ENCODE measurements at regions not wholly inside any gene's neighbourhood (a gene's known extent, or its start where the extent isn't known, plus 50 kb on each side); places are given as distances from the start of the nearest gene placed in this dataset.
"Not testable (repeated sequence)": the region's sequence is repeated elsewhere in the genome, so short reads cannot be mapped to it uniquely, and the experiment has no call there.

DNA sequence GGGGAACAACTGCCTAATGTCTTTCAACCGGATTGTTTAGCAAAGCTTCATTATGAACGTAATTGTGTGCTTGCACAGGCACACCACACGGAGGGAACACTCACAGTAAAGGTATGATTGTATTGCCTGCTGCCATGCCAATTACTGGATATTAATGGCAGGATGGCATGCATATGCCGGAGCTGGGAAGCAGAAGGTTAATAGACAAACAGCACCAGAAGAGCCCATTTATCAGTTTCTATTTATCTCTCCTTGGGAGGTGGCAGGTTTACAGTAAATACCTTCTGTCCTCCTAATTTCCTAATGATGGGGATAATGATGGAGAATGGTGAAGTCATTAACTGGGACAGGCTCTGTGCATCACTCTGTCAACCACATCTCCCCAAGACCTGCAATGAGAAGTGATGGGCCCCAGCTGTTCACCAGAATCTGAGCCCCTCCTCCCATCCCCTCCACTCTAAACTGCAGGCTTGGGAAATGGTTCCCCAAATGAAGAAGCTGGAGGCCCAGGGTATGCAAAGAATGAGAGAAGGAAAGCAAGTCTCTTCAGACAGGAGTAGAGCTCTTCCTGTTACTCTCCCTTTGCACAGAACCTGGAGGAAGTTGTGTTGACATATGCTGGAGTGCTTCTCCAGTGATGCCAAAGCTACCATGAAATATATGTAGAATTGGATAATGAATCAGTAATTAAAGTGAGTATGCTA is 160.8 kb downstream of the NAA11 start:
- Histone ChIP-seq H3K36me3 (ENCODE audit: insufficient read depth, low read length) (no peaks in the 10 kb centered on the region), H3K4me3 (ENCODE audit: low read length) (no peak overlapping the region), H3K9me3 (ENCODE audit: low read length) (no peaks in the 10 kb centered on the region), H3K27me3 (ENCODE audit: insufficient read depth, low read length, poor library complexity, severe bottlenecking) (no peaks in the 10 kb centered on the region), H3K4me1 (ENCODE audit: insufficient read depth, low read length) (no peaks in the 10 kb centered on the region), H3K27ac (ENCODE audit: low read depth, low read length) (no peak overlapping the region)
- no peaks in the 10 kb centered on the region for H3K27me3 Mint-ChIP-seq
- H3K27ac Mint-ChIP-seq: no peak overlapping the region
- no peaks in the 10 kb centered on the region for H3K36me3 Mint-ChIP-seq
- H3K9me3 Mint-ChIP-seq: peaks cover 0 to 12% (median 8%) of the 10 kb centered on the region in 5 donors
- DNase-seq: no peak
- ChIA-PET POLR2A (no interaction called here), CTCF (no interaction called here)
- no peaks in the 10 kb centered on the region for H3K4me1 Mint-ChIP-seq
- no peak overlapping the region for H3K4me3 Mint-ChIP-seq

DNA sequence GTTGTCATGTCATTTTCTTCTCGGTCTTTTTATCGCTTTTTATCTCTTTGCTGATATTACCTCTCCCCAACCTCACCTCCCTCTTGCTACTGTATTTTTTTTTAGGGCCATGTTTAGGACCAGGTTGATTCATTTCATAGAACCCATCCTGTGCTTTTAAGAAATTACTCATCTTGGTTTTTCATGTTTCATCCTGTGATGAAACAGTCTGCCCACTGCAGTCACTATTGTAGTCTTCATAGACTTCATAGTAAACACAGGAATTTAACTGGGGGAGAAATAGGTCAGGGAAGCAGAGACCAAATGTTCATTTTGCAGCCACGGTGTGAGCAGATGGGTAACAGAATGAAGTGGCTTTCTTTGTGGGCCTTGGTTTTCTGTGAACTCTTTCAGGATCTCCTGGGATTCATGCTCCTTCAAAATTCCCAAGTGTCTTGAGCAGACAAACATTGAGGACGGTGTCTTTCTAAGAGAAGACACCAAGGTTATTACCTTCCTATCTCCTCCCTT is 161.8 kb downstream of the NAA11 start:
- Mint-ChIP-seq H3K4me3 (no peak overlapping the region), H3K9me3 (peaks cover 0 to 12% (median 8%) of the 10 kb centered on the region in 5 donors), H3K27ac (no peak overlapping the region), H3K36me3 (no peaks in the 10 kb centered on the region), H3K4me1 (no peaks in the 10 kb centered on the region), H3K27me3 (no peaks in the 10 kb centered on the region)
- no peak overlapping the region for H3K4me3 ChIP-seq (ENCODE audit: low read length)
- DNase-seq: no peak
- H3K36me3 ChIP-seq (ENCODE audit: insufficient read depth, low read length): no peaks in the 10 kb centered on the region
- POLR2A ChIA-PET: no interaction called here
- no peaks in the 10 kb centered on the region for H3K9me3 ChIP-seq (ENCODE audit: low read length)
- H3K27me3 ChIP-seq (ENCODE audit: insufficient read depth, low read length, poor library complexity, severe bottlenecking): no peaks in the 10 kb centered on the region
- no peaks in the 10 kb centered on the region for H3K4me1 ChIP-seq (ENCODE audit: insufficient read depth, low read length)
- H3K27ac ChIP-seq (ENCODE audit: low read depth, low read length): no peak overlapping the region
- CTCF ChIA-PET: no interaction called here

DNA sequence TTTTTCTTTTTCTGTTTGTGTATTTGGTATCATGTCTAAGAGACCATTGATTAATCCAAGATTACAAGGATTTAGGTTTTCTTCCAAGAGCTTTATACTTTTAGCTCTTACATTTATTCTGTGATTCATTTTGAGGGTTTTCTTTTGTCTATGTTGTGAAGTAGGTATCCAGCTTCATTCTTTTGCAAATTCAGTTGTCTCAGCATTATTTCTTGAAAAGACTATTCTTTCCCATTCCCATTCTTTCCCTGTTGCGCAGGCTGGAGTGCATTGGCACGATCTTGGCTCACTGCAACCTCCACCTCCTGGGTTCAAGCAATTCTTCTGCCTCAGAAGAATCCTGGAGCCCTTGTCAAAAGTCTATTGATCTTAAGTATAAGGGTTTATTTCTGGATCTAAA is 164.9 kb downstream of the NAA11 start:
- no peaks in the 10 kb centered on the region for H3K4me1 ChIP-seq (ENCODE audit: insufficient read depth, low read length)
- H3K27ac ChIP-seq (ENCODE audit: low read depth, low read length): no peak overlapping the region
- H3K27me3 Mint-ChIP-seq: no peaks in the 10 kb centered on the region
- H3K36me3 ChIP-seq (ENCODE audit: insufficient read depth, low read length): no peaks in the 10 kb centered on the region
- peaks cover 2 to 8% (median 4%) of the 10 kb centered on the region in 5 donors for H3K9me3 Mint-ChIP-seq
- H3K4me3 Mint-ChIP-seq: no peak overlapping the region
- ChIA-PET CTCF (no interaction called here), POLR2A (no interaction called here)
- H3K4me3 ChIP-seq (ENCODE audit: low read length): no peak overlapping the region
- H3K27me3 ChIP-seq (ENCODE audit: insufficient read depth, low read length, poor library complexity, severe bottlenecking): no peaks in the 10 kb centered on the region
- no peak overlapping the region for H3K27ac Mint-ChIP-seq
- no peak for DNase-seq
- H3K36me3 Mint-ChIP-seq: no peaks in the 10 kb centered on the region
- H3K4me1 Mint-ChIP-seq: no peaks in the 10 kb centered on the region
- no peaks in the 10 kb centered on the region for H3K9me3 ChIP-seq (ENCODE audit: low read length)

DNA sequence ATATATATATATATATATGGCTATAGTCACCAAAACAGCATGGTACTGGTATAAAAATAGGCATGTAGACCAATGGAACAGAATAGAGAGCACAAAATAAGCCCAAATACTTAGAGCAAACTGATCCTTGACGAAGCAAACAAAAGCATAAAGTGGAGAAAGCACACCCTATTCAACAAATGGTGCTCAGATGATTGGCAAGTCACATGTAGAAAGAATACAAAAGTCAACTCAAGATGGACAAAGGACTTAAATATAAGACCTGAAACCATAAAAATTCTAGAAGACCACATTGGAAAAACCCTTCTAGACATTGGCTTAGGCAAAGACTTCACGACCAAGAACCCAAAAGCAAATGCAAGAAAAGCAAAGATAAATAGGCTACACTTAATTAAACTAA is 167.2 kb downstream of the NAA11 start:
- H3K36me3 ChIP-seq (ENCODE audit: insufficient read depth, low read length); POLR2A ChIA-PET; H3K4me3 ChIP-seq (ENCODE audit: low read length); H3K27me3 ChIP-seq (ENCODE audit: insufficient read depth, low read length, poor library complexity, severe bottlenecking); DNase-seq; H3K4me1 ChIP-seq (ENCODE audit: insufficient read depth, low read length); H3K4me1 Mint-ChIP-seq; H3K27ac Mint-ChIP-seq; H3K27ac ChIP-seq (ENCODE audit: low read depth, low read length); CTCF ChIA-PET; H3K27me3 Mint-ChIP-seq; H3K36me3 Mint-ChIP-seq; H3K9me3 ChIP-seq (ENCODE audit: low read length); H3K4me3 Mint-ChIP-seq: not testable (repeated sequence)
- H3K9me3 Mint-ChIP-seq: peaks cover 2 to 11% (median 4%) of the 10 kb centered on the region in 5 donors

DNA sequence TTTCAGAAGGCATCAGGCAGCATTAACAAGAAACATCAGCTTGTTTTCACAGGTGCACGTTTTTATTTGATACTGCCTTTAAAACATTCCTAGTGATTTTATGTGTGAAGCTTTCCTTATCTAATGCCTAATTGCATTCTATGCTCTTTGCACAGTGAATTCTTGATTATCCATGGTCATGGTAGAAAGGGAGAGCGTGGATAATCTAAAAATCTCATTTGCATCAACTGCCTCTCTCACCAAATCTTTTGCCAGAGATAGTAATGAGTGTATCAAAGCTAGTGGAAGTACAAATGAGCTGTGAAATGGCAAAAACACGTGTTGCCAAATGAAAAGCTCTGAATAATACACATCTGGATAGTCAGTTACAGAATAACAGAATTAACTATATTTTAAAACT is 170.5 kb downstream of the NAA11 start:
- Mint-ChIP-seq H3K4me3 (no peak overlapping the region), H3K27me3 (no peaks in the 10 kb centered on the region), H3K9me3 (peaks cover 0 to 12% (median 4%) of the 10 kb centered on the region in 5 donors), H3K4me1 (no peaks in the 10 kb centered on the region), H3K36me3 (no peaks in the 10 kb centered on the region), H3K27ac (no peak overlapping the region)
- POLR2A ChIA-PET: no interaction called here
- CTCF ChIA-PET: no interaction called here
- no peaks in the 10 kb centered on the region for H3K27me3 ChIP-seq (ENCODE audit: insufficient read depth, low read length, poor library complexity, severe bottlenecking)
- no peak for DNase-seq
- H3K36me3 ChIP-seq (ENCODE audit: insufficient read depth, low read length): no peaks in the 10 kb centered on the region
- no peaks in the 10 kb centered on the region for H3K9me3 ChIP-seq (ENCODE audit: low read length)
- H3K27ac ChIP-seq (ENCODE audit: low read depth, low read length): no peak overlapping the region
- no peak overlapping the region for H3K4me3 ChIP-seq (ENCODE audit: low read length)
- no peaks in the 10 kb centered on the region for H3K4me1 ChIP-seq (ENCODE audit: insufficient read depth, low read length)

DNA sequence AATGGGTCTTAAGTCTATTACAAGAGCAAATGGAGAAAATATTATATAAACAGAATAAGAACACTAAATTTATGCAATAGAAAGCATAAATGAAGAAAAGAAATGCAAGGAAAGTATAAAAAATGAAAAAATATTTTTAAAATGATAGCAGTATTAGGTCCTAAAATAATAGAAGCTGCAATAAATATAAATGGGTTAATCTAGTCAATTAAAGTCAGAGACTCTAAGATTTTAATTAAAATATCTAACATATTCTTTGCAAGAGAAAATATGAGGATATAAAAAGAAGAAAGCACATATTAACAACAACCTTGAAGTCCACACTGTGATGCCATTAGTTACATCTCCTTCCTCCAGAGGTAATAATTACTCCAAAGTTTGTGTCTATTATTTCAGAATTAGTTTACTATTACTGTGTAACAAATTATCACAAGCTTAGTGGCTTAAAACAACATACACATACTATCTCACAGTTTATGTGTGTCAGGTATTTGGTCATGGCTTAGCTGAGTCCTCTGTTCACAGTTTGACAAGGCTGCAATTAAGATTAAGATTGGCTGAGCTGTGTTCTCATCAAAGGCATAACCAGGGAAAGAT is 174.9 kb downstream of the NAA11 start:
- H3K27me3 Mint-ChIP-seq: peaks cover 0 to 3% of the 10 kb centered on the region in 2 donors
- H3K4me3 ChIP-seq (ENCODE audit: low read length): no peak overlapping the region
- no peak overlapping the region for H3K27ac Mint-ChIP-seq
- no peak overlapping the region for H3K4me3 Mint-ChIP-seq
- no peaks in the 10 kb centered on the region for H3K4me1 ChIP-seq (ENCODE audit: insufficient read depth, low read length)
- H3K36me3 ChIP-seq (ENCODE audit: insufficient read depth, low read length): no peaks in the 10 kb centered on the region
- H3K36me3 Mint-ChIP-seq: no peaks in the 10 kb centered on the region
- H3K27ac ChIP-seq (ENCODE audit: low read depth, low read length): no peak overlapping the region
- ChIA-PET CTCF (no interaction called here), POLR2A (no interaction called here)
- peaks cover 0 to 12% (median 0%) of the 10 kb centered on the region in 5 donors for H3K9me3 Mint-ChIP-seq
- no peak for DNase-seq
- no peaks in the 10 kb centered on the region for H3K27me3 ChIP-seq (ENCODE audit: insufficient read depth, low read length, poor library complexity, severe bottlenecking)
- H3K4me1 Mint-ChIP-seq: no peaks in the 10 kb centered on the region
- no peaks in the 10 kb centered on the region for H3K9me3 ChIP-seq (ENCODE audit: low read length)

DNA sequence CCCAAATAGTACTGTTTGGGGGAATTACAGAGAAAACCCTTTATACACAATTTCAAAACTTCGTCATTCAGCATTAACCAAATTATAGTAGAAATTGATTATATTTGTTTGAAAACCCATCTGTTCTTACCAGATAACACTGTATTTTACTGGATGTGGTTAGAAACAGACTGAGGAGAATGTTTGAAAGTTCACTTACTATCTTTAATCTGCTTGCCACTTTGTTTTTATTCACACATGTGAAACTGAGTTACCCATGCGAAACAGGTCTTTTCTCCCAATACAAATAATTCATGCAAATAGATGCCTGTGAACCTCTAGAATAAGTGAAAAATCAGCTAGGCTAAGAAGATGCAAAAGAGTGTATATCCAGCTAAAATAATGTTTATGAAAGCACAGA is 177.5 kb downstream of the NAA11 start:
- Histone ChIP-seq H3K36me3 (ENCODE audit: insufficient read depth, low read length) (no peaks in the 10 kb centered on the region), H3K27ac (ENCODE audit: low read depth, low read length) (no peak overlapping the region), H3K9me3 (ENCODE audit: low read length) (no peaks in the 10 kb centered on the region), H3K4me1 (ENCODE audit: insufficient read depth, low read length) (no peaks in the 10 kb centered on the region), H3K4me3 (ENCODE audit: low read length) (no peak overlapping the region), H3K27me3 (ENCODE audit: insufficient read depth, low read length, poor library complexity, severe bottlenecking) (no peaks in the 10 kb centered on the region)
- DNase-seq: no peak
- Mint-ChIP-seq H3K4me3 (no peak overlapping the region), H3K36me3 (no peaks in the 10 kb centered on the region), H3K4me1 (no peaks in the 10 kb centered on the region), H3K27me3 (peaks cover 0 to 3% of the 10 kb centered on the region in 2 donors), H3K27ac (no peak overlapping the region), H3K9me3 (peaks cover 0 to 7% (median 4%) of the 10 kb centered on the region in 5 donors)
- ChIA-PET POLR2A (no interaction called here), CTCF (no interaction called here)

DNA sequence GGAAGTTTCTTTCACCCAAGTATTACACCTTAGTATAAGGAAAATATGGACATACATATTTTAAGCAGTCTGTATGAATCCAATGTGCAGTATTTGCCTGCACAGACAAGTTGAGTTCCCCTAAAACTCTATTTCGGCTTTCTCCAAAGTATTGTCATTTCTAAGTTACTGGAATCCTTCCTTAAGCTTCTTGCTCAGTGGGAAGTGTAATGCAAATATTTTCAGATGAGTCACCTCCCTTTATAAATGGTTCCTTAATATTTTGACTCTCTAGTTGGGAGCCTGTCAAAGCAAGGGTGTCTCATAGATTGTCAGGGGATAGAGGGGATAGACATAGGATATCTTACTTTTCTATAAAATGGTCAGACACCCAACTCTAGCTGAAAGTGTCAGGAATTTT is 178.6 kb downstream of the NAA11 start:
- Histone ChIP-seq H3K9me3 (ENCODE audit: low read length) (no peaks in the 10 kb centered on the region), H3K36me3 (ENCODE audit: insufficient read depth, low read length) (no peaks in the 10 kb centered on the region), H3K4me1 (ENCODE audit: insufficient read depth, low read length) (no peaks in the 10 kb centered on the region), H3K4me3 (ENCODE audit: low read length) (no peak overlapping the region), H3K27me3 (ENCODE audit: insufficient read depth, low read length, poor library complexity, severe bottlenecking) (no peaks in the 10 kb centered on the region), H3K27ac (ENCODE audit: low read depth, low read length) (no peak overlapping the region)
- Mint-ChIP-seq H3K4me1 (no peaks in the 10 kb centered on the region), H3K36me3 (no peaks in the 10 kb centered on the region), H3K27me3 (peaks cover 0 to 3% of the 10 kb centered on the region in 2 donors), H3K27ac (no peak overlapping the region), H3K4me3 (no peak overlapping the region), H3K9me3 (peaks cover 0 to 8% (median 5%) of the 10 kb centered on the region in 5 donors)
- CTCF ChIA-PET: no interaction called here
- DNase-seq: no peak
- POLR2A ChIA-PET: no interaction called here
